Non-pigmented ciliary epithelial cell (primary cell): ENCODE measurements at regions not wholly inside any gene's neighbourhood (a gene's known extent, or its start where the extent isn't known, plus 50 kb on each side); places are given as distances from the start of the nearest gene placed in this dataset.

ENCODE experiments used
- DNase-seq: peaks from one replicate; pipeline ENCODE4 v3.0.0-alpha.2; 2010; ENCODE audit warnings: low read depth

GRCh38 chr15:53462651-53463050 is 296.8 kb downstream of the WDR72 start:
- DNase-seq: no peak

- no peak for DNase-seq
Measured at GRCh38 chr15:53461677-53462076, 297.8 kb downstream of the WDR72 start.

GRCh38 chr15:53458736-53459135 is 300.7 kb downstream of the WDR72 start:
- no peak for DNase-seq

- DNase-seq: no peak
Measured at GRCh38 chr15:53457479-53457878, 302.0 kb downstream of the WDR72 start.

- DNase-seq: no peak
Measured at GRCh38 chr15:53454843-53455721, 304.4 kb downstream of the WDR72 start.

- DNase-seq: no peak
Measured at GRCh38 chr15:53454535-53454842, 305.0 kb downstream of the WDR72 start.

GRCh38 chr15:53453253-53454105 is 306.0 kb downstream of the WDR72 start:
- DNase-seq: no peak

GRCh38 chr15:53448232-53449015 is 311.0 kb downstream of the WDR72 start:
- no peak for DNase-seq

- no peak for DNase-seq
Measured at GRCh38 chr15:53447742-53448141, 311.7 kb downstream of the WDR72 start.

GRCh38 chr15:53447053-53447574 is 312.3 kb downstream of the WDR72 start:
- no peak for DNase-seq

GRCh38 chr15:53446376-53446775 is 313.1 kb downstream of the WDR72 start:
- DNase-seq: no peak

- no peak for DNase-seq
Measured at GRCh38 chr15:53445531-53445930, 313.9 kb downstream of the WDR72 start.

GRCh38 chr15:53437985-53438841 is 321.2 kb downstream of the WDR72 start:
- no peak for DNase-seq

GRCh38 chr15:53437366-53437765 is 322.1 kb downstream of the WDR72 start:
- DNase-seq: no peak

GRCh38 chr15:53434174-53434678 is 325.2 kb downstream of the WDR72 start:
- no peak for DNase-seq

- DNase-seq: no peak
Measured at GRCh38 chr15:53416219-53416940, 343.1 kb downstream of the WDR72 start.

GRCh38 chr15:53414167-53414566 is 345.3 kb downstream of the WDR72 start:
- no peak for DNase-seq

GRCh38 chr15:53412542-53412941 is 346.9 kb downstream of the WDR72 start:
- DNase-seq: no peak

GRCh38 chr15:53404930-53405493 is 354.5 kb downstream of the WDR72 start:
- no peak for DNase-seq

- no peak for DNase-seq
Measured at GRCh38 chr15:53401503-53401902, 358.0 kb downstream of the WDR72 start.
